ENCODE measurements at regions not wholly inside any gene's neighbourhood (a gene's known extent, or its start where the extent isn't known, plus 50 kb on each side); places are given as distances from the start of the nearest gene placed in this dataset.
"Not testable (repeated sequence)": the region's sequence is repeated elsewhere in the genome, so short reads cannot be mapped to it uniquely, and the experiment has no call there.

DNA sequence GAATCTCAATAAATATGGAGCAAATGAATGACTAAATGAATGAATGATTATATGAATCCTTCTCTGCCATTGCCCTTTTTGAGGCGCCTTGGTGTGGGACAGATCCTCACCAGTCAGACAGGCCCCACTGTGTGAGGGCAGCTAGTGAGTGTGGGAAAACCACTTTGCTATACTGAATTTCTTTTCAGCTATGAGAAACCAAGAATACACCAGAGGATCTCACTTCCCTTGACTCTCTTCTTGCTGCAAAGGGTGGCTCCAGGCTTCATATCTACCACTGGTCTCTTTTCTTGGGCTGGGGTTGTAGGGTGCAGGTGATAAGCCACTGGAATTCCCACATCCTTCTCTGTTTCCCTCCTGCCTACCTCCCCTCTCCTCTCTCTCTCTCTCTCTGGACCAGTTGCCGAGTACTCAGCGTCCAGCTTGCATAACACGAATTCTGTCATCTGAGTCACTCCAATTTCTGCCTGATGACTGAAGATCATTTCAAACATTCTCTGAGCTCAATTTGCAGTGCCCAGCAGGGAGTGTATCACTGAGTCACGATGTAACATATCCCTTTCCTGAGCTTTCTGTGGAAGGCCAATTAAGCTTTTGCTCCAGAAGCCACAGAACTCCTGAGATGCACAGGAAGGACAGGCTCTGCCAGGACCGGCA is 304.3 kb upstream of the NCAM1 start:
- DNase-seq, result no peak

GRCh38 chr11:112658431-112658878 is 302.8 kb upstream of the NCAM1 start:
- no peak for DNase-seq

- no peak for DNase-seq
These were observed 300.1 kb upstream of the NCAM1 start for GRCh38 chr11:112661146-112661545.

DNA sequence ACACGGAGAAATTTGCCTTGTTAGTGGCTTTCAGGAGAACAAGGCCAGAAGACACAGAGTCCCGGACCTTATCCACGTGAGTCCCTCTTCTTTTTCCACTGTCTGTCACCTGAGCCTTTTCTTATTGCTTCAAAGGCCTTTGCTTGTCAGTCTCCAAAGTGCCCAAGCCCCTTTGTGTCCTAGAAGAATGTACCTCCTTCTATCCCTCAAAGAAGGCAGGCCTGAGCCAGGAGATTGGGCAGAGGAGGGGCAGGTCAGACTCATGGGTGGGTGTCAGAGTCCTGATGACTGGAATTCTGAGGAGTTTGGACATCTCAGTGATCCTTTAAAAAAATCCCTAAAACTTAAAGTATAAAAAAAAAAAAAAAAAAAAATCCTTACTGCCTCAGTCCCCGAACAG is 299.6 kb upstream of the NCAM1 start:
- no peak for DNase-seq

DNA sequence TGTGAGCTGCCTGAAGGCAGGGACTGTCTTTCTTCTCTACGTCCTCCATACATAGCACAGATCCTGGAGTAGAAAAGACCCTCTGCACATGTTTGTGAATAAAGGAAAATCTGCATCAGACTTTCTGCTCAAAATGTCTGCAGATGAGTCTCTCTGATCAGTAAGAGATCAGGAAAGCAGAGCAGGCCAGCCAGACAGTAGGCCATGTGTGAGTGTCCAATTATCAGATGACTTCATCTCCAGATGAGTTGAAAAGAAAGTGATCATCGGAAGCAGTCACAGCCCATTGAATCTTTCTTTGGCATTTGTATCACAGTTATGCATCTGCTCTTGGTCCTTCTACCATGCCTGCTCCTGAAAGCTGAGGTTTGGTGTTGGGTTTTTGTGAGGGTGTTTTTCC is 298.7 kb upstream of the NCAM1 start:
- DNase-seq, result no peak

DNA sequence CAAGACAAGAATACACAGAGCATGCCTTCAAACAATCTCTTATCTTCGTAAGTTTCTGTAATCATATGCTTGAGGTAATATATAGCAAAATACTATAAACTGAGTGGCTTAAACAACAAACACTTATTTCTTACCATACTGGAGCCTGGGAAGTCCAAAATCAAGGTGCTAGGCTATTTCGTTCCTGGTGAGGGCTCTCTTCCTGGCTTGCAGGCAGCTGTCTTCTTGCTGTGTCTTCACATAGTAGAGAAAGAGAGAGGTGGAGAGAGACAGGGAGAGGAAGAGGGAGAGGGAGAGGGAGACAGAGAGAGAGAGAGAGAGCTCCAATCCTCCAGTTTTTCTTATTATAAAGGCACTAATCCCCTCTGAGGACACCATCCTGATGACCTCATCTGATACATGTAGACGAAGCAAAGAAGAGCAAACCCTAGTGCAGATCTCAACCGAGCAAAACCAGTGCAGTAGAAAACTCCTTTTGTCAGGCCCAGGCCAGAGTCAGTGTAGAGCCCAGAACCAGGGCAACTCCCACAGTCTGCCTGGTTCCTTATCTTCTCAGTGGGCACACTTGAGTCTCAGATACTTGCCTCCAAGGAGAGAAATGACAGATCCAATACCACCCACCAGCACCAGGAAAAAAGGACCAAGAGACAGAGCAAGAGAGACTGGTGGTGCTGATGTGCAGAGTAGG is 297.1 kb upstream of the NCAM1 start:
- no peak for DNase-seq

- DNase-seq, result no peak
These were observed 295.9 kb upstream of the NCAM1 start for GRCh38 chr11:112665291-112665690.

DNA sequence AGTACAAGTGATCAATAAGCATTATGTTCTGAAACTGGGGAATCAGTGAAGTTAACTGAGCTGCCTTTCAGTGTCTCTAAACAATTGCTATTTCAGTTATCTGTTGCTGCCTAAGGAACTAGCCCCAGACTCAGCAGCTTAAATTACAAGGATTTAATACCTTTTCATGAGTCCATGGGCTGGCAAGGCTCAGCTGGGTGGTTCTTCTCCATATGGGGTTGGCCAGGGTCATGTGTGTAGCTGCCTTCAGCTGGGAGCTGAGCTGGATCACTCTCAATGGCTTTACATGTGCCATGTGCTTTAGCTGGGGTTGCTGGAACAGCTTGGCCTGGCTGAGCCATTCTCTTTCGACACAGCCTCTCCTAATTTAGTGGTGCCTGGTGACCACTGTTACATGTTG is 295.0 kb upstream of the NCAM1 start:
- DNase-seq, result no peak

GRCh38 chr11:112670806-112671570 is 290.2 kb upstream of the NCAM1 start:
- DNase-seq, result no peak

DNA sequence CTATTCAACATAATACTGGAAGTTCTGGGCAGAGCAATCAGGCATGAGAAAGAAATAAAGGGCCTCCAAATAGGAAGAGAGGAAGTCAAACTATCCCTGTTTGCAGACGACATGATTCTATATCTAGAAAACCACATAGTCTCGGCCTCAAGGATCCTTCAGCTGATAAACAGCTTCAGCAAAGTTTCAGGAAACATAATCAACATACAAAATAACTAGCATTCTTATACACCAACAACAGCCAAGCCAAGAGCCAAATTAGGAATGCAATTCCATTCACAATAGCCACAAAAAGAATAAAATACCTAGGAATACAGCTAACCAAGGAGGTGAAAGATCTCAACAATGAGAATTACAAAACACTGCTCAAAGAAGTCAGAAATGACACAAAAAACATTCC is 287.8 kb upstream of the NCAM1 start:
- not testable (repeated sequence) for DNase-seq

DNA sequence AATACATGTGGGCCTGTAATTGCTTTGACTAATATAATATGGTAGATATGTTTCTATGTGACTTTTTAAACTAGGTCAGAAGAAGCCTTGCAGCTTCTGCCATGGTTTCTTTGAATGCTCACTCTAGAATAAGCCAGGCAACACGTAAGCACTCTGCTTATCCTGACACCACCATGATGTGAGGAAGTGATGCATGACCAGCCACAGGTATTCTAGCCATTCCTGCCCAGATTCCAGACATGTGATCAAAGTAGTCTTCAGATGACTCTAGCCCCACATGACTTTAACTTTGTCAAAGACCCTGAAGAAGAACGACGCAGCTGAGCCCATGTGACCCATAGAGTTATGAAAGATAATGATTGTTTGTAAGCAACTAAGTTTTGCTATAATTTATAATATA is 276.1 kb upstream of the NCAM1 start:
- DNase-seq, result no peak

- DNase-seq, result no peak
These were observed 271.4 kb upstream of the NCAM1 start for GRCh38 chr11:112689851-112690250.

DNA sequence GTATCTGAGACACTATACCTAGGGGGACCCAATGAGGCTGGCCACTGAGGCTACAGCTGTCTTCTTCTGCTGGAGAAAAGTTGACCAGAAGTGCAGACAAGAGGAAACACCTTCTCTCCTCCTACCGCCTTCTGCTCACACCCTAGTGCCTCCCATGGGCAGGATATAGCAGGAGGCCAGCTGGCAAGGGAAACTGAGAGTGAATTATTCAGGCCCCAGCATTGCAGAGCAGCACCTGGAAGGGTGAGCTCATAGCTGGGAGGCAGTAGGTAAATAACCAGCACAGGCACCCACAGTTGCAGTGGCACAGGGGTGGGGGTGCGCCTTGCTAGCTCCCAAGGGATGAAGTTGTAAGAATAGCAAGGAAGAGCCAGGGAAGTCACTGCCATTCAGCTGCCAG is 267.4 kb upstream of the NCAM1 start:
- DNase-seq, result no peak

DNA sequence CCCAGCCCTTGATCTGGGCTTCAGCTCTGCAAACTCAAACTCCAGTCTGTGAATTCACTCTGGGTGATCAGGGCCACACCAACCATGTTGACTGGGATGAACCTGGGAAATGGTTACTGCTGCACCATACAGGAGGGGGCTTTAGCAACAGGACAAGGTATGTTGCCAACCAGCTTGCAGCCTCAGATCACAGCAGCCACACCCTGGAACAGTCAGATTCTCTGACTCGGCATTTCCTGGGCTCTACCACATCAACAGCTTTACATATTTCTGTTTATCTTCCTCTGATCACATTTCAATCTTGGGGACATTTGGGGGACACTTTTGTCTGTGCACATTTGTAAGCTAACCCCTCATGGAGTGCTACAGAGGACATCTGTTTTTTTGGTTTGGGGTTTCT is 267.0 kb upstream of the NCAM1 start:
- no peak for DNase-seq

- DNase-seq, result peak; percentile 17
These were observed 266.4 kb upstream of the NCAM1 start for GRCh38 chr11:112694813-112695212.

DNA sequence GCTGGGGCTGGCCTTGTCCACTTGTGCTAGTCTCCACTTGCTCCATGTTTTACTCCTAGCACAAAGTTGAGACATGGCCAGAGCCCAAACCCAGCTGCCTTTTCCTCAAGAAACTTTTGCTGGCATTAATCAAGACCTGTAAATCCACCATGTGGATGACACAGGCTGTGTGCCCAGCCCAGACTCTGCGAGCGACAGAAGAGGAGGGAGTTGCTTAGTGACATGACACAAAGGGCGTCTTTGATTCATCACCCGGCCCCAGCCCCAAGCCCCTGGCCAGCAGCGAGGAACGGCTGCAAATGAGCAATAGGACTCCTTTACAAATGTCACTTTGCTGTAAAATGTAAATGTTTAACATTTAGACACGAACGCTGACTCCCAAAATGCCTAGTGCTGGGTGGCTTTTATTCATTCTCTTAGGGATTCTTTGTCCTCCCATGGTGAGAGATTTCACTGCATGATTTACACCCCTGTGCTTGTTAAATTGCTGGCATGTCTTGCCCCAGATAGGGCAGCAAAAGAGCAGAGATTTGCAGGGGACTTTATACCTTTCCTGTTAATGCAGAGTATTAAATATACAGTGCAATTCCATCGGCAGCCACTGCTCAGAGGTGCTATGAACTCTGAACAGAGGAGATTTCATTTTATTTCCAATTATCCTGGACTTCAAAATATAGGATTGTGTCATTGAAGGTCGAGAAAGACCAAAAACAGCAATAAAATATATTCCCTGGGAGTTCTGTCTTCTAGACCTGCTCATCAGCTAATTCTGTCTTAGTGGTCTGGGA is 263.6 kb upstream of the NCAM1 start:
- DNase-seq, result peak; percentile 77

DNA sequence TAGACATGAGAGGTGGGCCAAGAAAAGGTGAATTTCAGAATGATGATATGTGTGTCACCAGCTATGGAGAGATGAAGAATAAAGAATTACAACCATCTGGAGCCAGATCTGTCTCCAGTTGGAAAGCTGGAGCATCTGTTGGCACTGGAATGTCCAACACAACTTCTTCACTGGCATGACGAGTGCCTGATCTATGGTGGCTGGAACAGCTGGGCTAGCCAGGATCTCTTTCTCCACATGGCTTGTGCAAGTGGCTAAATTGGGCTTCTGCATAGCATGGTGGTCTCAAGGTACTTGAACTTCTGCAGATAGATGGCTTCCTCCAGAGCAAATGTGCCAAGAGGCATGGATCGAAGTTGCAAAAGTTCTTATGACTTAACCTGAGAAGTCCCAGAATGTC is 256.1 kb upstream of the NCAM1 start:
- no peak for DNase-seq

GRCh38 chr11:112706863-112707262 is 254.4 kb upstream of the NCAM1 start:
- DNase-seq, result no peak

GRCh38 chr11:112714340-112714739 is 246.9 kb upstream of the NCAM1 start:
- DNase-seq, result not testable (repeated sequence)

DNA sequence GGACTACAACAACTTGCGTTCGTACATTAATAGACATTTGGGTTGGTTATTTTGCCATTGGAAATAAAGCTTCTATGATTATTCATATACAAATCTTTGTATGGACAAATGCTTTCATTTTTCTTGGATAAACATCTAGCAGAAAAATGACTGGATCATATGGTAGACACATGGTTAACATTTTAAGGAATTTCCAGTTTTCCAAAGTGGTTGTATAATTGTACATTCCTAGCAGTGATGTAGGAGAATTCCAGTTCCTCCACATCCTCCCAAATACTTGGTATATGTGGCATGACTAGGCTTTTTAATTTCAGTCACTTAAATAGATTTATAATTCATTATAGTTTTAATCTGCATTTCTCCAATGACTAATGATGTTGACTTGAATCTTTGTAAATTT is 246.2 kb upstream of the NCAM1 start:
- no peak for DNase-seq

DNA sequence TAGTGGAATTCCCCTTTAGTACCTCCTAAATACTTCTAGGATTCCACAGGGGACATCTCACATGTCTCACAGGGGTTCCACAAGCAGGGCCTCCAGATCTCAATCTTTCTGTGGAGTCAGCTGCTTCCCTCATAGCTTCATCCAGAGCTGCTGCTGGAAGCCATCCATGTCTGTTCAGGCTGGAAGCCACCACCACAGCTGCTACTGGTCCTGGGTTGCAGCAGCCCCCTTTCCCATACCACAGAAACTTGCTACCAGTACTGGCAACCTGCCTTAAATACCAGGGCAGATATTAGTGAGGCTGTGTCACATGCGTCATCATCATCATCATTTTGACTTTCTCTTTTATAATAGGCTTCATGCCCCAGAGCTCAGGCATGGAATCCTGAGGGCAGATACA is 242.7 kb upstream of the NCAM1 start:
- DNase-seq, result no peak

DNA sequence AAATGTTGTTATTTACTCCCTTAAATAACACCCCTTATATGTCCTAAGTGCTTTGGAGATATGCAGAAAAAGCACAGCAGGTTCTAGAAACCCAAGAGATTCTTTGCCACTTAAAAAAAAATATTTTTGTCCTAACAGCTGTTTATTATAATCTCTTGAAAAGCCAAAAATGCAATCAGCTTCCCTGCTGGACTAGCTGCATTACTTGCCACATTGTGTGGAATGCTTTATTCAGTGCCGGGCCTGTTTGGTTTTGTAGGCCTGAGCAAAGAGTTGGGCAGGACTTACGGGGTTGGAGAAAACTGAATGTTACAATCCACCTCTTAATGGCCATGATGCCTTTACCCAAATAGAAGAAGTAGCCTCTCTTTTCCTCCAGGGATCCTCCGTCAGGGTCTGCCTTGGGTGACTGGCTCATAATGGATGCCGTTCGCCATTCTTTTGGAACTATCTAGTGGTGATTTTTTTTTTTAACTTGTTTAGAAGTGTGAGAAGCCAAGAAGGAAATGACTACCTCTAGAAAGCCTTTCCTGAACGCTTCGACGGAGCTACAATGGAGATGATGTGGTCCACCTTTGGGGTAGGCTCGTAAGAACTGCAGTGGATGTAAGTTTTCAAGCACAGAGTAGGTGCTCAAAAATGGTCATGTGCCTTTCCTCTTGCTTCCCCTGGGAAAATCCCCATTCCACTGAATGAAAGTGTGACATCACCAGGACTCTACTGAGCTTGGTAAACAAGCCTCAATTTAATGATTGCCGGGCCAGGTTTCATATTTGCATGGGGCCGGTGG is 241.3 kb upstream of the NCAM1 start:
- DNase-seq, result no peak
